ENCODE measurements at regions not wholly inside any gene's neighbourhood (a gene's known extent, or its start where the extent isn't known, plus 50 kb on each side); places are given as distances from the start of the nearest gene placed in this dataset.

DNA sequence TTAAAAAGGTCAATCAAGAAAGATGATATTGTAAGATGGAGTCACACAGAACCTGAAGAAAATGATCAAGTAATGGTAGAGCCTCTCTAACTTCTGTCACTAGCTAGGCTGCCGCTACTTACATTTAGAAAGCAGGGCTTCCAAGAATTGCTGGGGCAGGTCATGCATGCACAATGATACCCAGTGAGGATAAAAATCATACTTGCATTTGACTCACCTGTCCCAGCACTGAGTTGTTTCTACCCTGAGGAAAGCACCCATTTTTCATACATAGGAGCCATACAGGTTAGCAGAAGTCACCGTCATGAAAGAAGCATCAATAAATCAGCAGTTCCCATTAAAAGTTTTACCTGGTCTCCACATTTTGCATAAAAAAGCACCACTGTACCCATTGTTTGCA is 662.3 kb upstream of the FANCL start:
- Histone ChIP-seq H3K9me2 (replicated peaks; ENCODE audit: insufficient read depth, low read length) (no peaks in the 10 kb centered on the region), H3K9ac (ENCODE audit: low read length) (no peak overlapping the region), H3F3A (ENCODE audit: insufficient read depth) (no peaks in the 10 kb centered on the region), H4K20me1 (ENCODE audit: low read depth, low read length) (no peaks in the 10 kb centered on the region), H2AFZ (ENCODE audit: low read depth, low read length, severe bottlenecking) (no peak overlapping the region), H3K27me3 (ENCODE audit: low read length) (no peaks in the 10 kb centered on the region), H3K4me2 (ENCODE audit: low read depth, low read length, poor library complexity, severe bottlenecking) (no peak overlapping the region), H3K79me2 (ENCODE audit: insufficient read depth, low read length) (no peaks in the 10 kb centered on the region), H3K4me3 (ENCODE audit: insufficient read depth, low read length, poor library complexity, severe bottlenecking) (no peak overlapping the region), H3K36me3 (ENCODE audit: low read length) (no peaks in the 10 kb centered on the region), H3K9me3 (ENCODE audit: insufficient read depth, low read length) (no peaks in the 10 kb centered on the region), H3K27ac (ENCODE audit: low read depth, low read length) (no peak overlapping the region)
- no peak for TF ChIP-seq EZH2phosphoT487 (conservative IDR thresholded peaks at IDR 0.05; ENCODE audit: low read length)
- no peak for TF ChIP-seq CTCF (IDR thresholded peaks at IDR 0.05; ENCODE audit: insufficient read depth, low read length, poor library complexity, severe bottlenecking)

DNA sequence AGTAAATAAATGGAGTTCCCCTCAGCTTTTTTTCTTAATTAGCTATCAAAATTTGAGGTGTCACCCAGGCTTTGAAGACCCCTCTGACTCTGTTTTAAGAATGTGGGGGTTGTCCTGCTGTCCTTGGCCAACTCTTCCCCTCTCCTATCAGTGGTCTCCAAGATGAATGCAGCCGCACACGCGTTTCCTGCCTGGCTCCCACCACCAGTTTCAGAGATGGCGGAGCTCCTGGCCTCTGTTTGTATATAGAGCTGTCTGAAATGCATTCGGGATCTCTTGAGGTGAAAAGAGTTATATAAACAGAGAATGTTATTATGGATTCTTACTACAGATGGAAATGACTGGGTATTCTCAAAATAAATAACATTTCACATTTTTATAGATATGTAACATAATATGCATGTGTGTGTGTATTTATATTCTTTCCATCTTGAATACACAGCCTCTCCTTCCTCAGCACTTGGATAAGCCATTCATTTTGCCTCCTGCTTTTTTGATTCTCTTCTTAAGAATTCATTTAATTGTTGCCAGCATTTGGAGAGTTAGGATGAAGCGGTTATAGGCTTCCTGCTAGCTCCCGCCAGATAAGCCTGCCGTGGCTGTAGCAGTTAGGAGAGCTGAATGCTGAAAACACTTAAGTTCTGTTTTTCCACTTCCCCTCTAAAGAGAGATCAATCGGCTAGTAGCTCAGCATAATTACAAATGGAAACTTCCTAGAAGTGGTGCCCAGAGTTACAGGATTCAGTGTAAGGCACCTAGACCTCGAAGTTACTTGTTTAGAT is 659.3 kb upstream of the FANCL start:
- no peaks in the 10 kb centered on the region for H3K9me3 ChIP-seq (ENCODE audit: insufficient read depth, low read length)
- H3K27me3 ChIP-seq (ENCODE audit: low read length), result no peaks in the 10 kb centered on the region
- H3K36me3 ChIP-seq (ENCODE audit: low read length), result no peaks in the 10 kb centered on the region
- TF ChIP-seq EZH2phosphoT487 (conservative IDR thresholded peaks at IDR 0.05; ENCODE audit: low read length), result no peak
- TF ChIP-seq CTCF (IDR thresholded peaks at IDR 0.05; ENCODE audit: insufficient read depth, low read length, poor library complexity, severe bottlenecking), result no peak
- no peaks in the 10 kb centered on the region for H3K79me2 ChIP-seq (ENCODE audit: insufficient read depth, low read length)
- no peak overlapping the region for H3K4me3 ChIP-seq (ENCODE audit: insufficient read depth, low read length, poor library complexity, severe bottlenecking)
- H3K4me2 ChIP-seq (ENCODE audit: low read depth, low read length, poor library complexity, severe bottlenecking), result no peak overlapping the region
- H3F3A ChIP-seq (ENCODE audit: insufficient read depth), result no peaks in the 10 kb centered on the region
- H4K20me1 ChIP-seq (ENCODE audit: low read depth, low read length), result no peaks in the 10 kb centered on the region
- no peak overlapping the region for H2AFZ ChIP-seq (ENCODE audit: low read depth, low read length, severe bottlenecking)
- no peak overlapping the region for H3K27ac ChIP-seq (ENCODE audit: low read depth, low read length)
- no peak overlapping the region for H3K9ac ChIP-seq (ENCODE audit: low read length)
- no peaks in the 10 kb centered on the region for H3K9me2 ChIP-seq (replicated peaks; ENCODE audit: insufficient read depth, low read length)

DNA sequence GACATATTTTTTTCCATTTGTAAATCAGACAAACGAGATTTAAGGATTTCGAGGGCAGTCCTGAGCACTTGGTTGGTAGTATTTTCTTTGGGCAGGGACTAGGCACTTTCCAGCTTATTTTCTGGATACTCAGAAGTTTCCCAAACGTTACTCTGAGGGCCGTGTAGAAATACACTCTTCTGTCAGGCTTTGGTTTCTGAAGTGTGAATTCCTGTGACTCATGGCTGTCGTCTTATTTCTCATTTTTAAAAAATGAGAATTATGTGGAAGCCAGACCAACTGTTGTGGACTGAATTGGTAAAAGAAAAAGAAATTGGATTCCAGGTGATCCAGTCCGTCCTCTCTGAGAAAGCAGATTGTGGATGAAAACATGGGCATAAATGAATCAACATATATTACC is 658.6 kb upstream of the FANCL start:
- Histone ChIP-seq H3K36me3 (ENCODE audit: low read length) (no peaks in the 10 kb centered on the region), H3K9me2 (replicated peaks; ENCODE audit: insufficient read depth, low read length) (no peaks in the 10 kb centered on the region), H4K20me1 (ENCODE audit: low read depth, low read length) (no peaks in the 10 kb centered on the region), H3K9ac (ENCODE audit: low read length) (no peak overlapping the region), H3K4me3 (ENCODE audit: insufficient read depth, low read length, poor library complexity, severe bottlenecking) (no peak overlapping the region), H3K9me3 (ENCODE audit: insufficient read depth, low read length) (no peaks in the 10 kb centered on the region), H3K27ac (ENCODE audit: low read depth, low read length) (no peak overlapping the region), H3K27me3 (ENCODE audit: low read length) (no peaks in the 10 kb centered on the region), H3K79me2 (ENCODE audit: insufficient read depth, low read length) (no peaks in the 10 kb centered on the region), H2AFZ (ENCODE audit: low read depth, low read length, severe bottlenecking) (no peak overlapping the region), H3K4me2 (ENCODE audit: low read depth, low read length, poor library complexity, severe bottlenecking) (no peak overlapping the region), H3F3A (ENCODE audit: insufficient read depth) (no peaks in the 10 kb centered on the region)
- TF ChIP-seq EZH2phosphoT487 (conservative IDR thresholded peaks at IDR 0.05; ENCODE audit: low read length) (no peak), CTCF (IDR thresholded peaks at IDR 0.05; ENCODE audit: insufficient read depth, low read length, poor library complexity, severe bottlenecking) (no peak)
